SU-DHL-6 (cell line): ENCODE measurements at regions not wholly inside any gene's neighbourhood (a gene's known extent, or its start where the extent isn't known, plus 50 kb on each side); places are given as distances from the start of the nearest gene placed in this dataset.

Experiments
- EZH2phosphoT487 ChIP-seq: fragments of 200-600 bp; sonication (generic), shearing (Covaris generic); conservative IDR thresholded peaks from 2 replicates; pipeline ENCODE4 v1.6.1; 2018; ENCODE audit warnings: mild to moderate bottlenecking, antibody characterized with exemption, low read length, moderate library complexity, mixed read lengths
- TF ChIP-seq, protein P1 (sequence below): fragments of 200-600 bp; sonication (generic); IDR thresholded peaks from one replicate; pipeline ENCODE4 v1.5.1; 2017; ENCODE audit warnings: antibody characterized with exemption, mild to moderate bottlenecking, low read length, moderate library complexity; ENCODE audit not compliant: insufficient read depth, poor library complexity, severe bottlenecking

DNA sequence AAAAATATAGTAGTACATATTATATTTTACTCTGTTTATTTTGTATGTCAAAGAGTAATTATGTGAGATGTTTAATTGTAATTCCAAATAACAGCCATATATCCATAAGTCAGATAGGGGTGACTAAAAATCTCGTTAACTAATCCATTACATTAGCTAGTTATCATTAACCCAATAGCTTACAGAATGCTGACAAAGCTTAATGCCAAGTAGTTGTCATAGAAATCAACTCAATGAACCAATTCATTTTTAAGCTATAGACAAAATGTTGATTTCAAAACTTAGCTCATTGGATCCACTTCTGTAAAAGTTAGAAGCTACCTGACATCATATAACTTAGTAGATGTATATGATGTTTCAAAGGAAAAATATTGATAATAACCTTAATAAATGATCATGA is 206.7 kb upstream of the SLITRK1 start:
- TF ChIP-seq, protein P1, sequence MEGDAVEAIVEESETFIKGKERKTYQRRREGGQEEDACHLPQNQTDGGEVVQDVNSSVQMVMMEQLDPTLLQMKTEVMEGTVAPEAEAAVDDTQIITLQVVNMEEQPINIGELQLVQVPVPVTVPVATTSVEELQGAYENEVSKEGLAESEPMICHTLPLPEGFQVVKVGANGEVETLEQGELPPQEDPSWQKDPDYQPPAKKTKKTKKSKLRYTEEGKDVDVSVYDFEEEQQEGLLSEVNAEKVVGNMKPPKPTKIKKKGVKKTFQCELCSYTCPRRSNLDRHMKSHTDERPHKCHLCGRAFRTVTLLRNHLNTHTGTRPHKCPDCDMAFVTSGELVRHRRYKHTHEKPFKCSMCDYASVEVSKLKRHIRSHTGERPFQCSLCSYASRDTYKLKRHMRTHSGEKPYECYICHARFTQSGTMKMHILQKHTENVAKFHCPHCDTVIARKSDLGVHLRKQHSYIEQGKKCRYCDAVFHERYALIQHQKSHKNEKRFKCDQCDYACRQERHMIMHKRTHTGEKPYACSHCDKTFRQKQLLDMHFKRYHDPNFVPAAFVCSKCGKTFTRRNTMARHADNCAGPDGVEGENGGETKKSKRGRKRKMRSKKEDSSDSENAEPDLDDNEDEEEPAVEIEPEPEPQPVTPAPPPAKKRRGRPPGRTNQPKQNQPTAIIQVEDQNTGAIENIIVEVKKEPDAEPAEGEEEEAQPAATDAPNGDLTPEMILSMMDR = no peak
- TF ChIP-seq EZH2phosphoT487 = no peak
